ENCODE measurements at regions not wholly inside any gene's neighbourhood (a gene's known extent, or its start where the extent isn't known, plus 50 kb on each side); places are given as distances from the start of the nearest gene placed in this dataset.

- Histone ChIP-seq H3K79me2 (ENCODE audit: low read length) (no peaks in the 10 kb centered on the region), H3K9me3 (ENCODE audit: low read length) (peaks cover 4% of the 10 kb centered on the region; the same call in 1 of the 2 replicates), H4K20me1 (ENCODE audit: low read length) (no peaks in the 10 kb centered on the region), H3K36me3 (ENCODE audit: low read depth, low read length) (no peaks in the 10 kb centered on the region), H3K9me2 (replicated peaks; ENCODE audit: low read length) (no peaks in the 10 kb centered on the region), H2AFZ (ENCODE audit: low read length) (no peak overlapping the region), H3F3A (ENCODE audit: low read length, unreplicated experiment) (no peaks in the 10 kb centered on the region), H3K4me1 (ENCODE audit: insufficient read depth, low read length) (no peaks in the 10 kb centered on the region), H3K4me3 (ENCODE audit: low read length) (no peak overlapping the region), H3K27me3 (ENCODE audit: low read length) (no peaks in the 10 kb centered on the region), H3K4me2 (ENCODE audit: low read length) (no peak overlapping the region), H3K27ac (ENCODE audit: low read length) (no peak overlapping the region), H3K9ac (ENCODE audit: low read length) (no peak overlapping the region)
- intact Hi-C loops (cut with micrococcal nuclease) = no loop called here
- no TSS peak for BruUV-seq (replicated peaks)
- no peak for TF ChIP-seq EZH2 (IDR thresholded peaks at IDR 0.05; ENCODE audit: low read length, unreplicated experiment)
- no peak for TF ChIP-seq EZH2phosphoT487 (IDR thresholded peaks at IDR 0.05; ENCODE audit: borderline replicate concordance, low read length)
- TF ChIP-seq CTCF (conservative IDR thresholded peaks at IDR 0.05; ENCODE audit: low read depth, low read length) = no peak
- ATAC-seq (no peak), DNase-seq (no peak)
- CTCF ChIA-PET = no interaction called here
- POLR2A ChIA-PET (ENCODE audit: unreplicated experiment) = no interaction called here
Observed at GRCh38 chr1:57803586-57803985, 379.7 kb upstream of the DAB1 start.

GRCh38 chr1:57800376-57800775 is 376.5 kb upstream of the DAB1 start:
- BruUV-seq (replicated peaks) = no TSS peak
- no peaks in the 10 kb centered on the region for H3K9me2 ChIP-seq (replicated peaks; ENCODE audit: low read length)
- DNase-seq (no peak), ATAC-seq (no peak)
- TF ChIP-seq CTCF (conservative IDR thresholded peaks at IDR 0.05; ENCODE audit: low read depth, low read length) = no peak
- no peak for TF ChIP-seq EZH2 (IDR thresholded peaks at IDR 0.05; ENCODE audit: low read length, unreplicated experiment)
- TF ChIP-seq EZH2phosphoT487 (IDR thresholded peaks at IDR 0.05; ENCODE audit: borderline replicate concordance, low read length) = no peak
- H4K20me1 ChIP-seq (ENCODE audit: low read length) = no peaks in the 10 kb centered on the region
- H3K27ac ChIP-seq (ENCODE audit: low read length) = no peak overlapping the region
- H3K27me3 ChIP-seq (ENCODE audit: low read length) = no peaks in the 10 kb centered on the region
- H3K9me3 ChIP-seq (ENCODE audit: low read length) = peaks cover 4% of the 10 kb centered on the region; the same call in 1 of the 2 replicates
- no peak overlapping the region for H3K4me3 ChIP-seq (ENCODE audit: low read length)
- ChIA-PET CTCF (no interaction called here), POLR2A (ENCODE audit: unreplicated experiment) (no interaction called here)
- no peak overlapping the region for H2AFZ ChIP-seq (ENCODE audit: low read length)
- no peaks in the 10 kb centered on the region for H3K79me2 ChIP-seq (ENCODE audit: low read length)
- H3K4me1 ChIP-seq (ENCODE audit: insufficient read depth, low read length) = no peaks in the 10 kb centered on the region
- no peak overlapping the region for H3K4me2 ChIP-seq (ENCODE audit: low read length)
- no peak overlapping the region for H3K9ac ChIP-seq (ENCODE audit: low read length)
- H3K36me3 ChIP-seq (ENCODE audit: low read depth, low read length) = no peaks in the 10 kb centered on the region
- intact Hi-C loops (cut with micrococcal nuclease) = no loop called here
- no peaks in the 10 kb centered on the region for H3F3A ChIP-seq (ENCODE audit: low read length, unreplicated experiment)

GRCh38 chr1:57799490-57800115 is 375.7 kb upstream of the DAB1 start:
- Histone ChIP-seq H3K9me2 (replicated peaks; ENCODE audit: low read length) (no peaks in the 10 kb centered on the region), H3K36me3 (ENCODE audit: low read depth, low read length) (no peaks in the 10 kb centered on the region), H3K4me3 (ENCODE audit: low read length) (no peak overlapping the region), H3K27ac (ENCODE audit: low read length) (no peak overlapping the region), H3F3A (ENCODE audit: low read length, unreplicated experiment) (no peaks in the 10 kb centered on the region), H3K4me1 (ENCODE audit: insufficient read depth, low read length) (no peaks in the 10 kb centered on the region), H3K4me2 (ENCODE audit: low read length) (no peak overlapping the region), H4K20me1 (ENCODE audit: low read length) (no peaks in the 10 kb centered on the region), H3K9ac (ENCODE audit: low read length) (no peak overlapping the region), H3K9me3 (ENCODE audit: low read length) (peaks cover 4% of the 10 kb centered on the region; the same call in 1 of the 2 replicates), H3K79me2 (ENCODE audit: low read length) (no peaks in the 10 kb centered on the region), H2AFZ (ENCODE audit: low read length) (no peak overlapping the region), H3K27me3 (ENCODE audit: low read length) (no peaks in the 10 kb centered on the region)
- ATAC-seq (no peak), DNase-seq (no peak)
- intact Hi-C loops (cut with micrococcal nuclease) = no loop called here
- POLR2A ChIA-PET (ENCODE audit: unreplicated experiment) = no interaction called here
- CTCF ChIA-PET = no interaction called here
- no peak for TF ChIP-seq CTCF (conservative IDR thresholded peaks at IDR 0.05; ENCODE audit: low read depth, low read length)
- no peak for TF ChIP-seq EZH2phosphoT487 (IDR thresholded peaks at IDR 0.05; ENCODE audit: borderline replicate concordance, low read length)
- no peak for TF ChIP-seq EZH2 (IDR thresholded peaks at IDR 0.05; ENCODE audit: low read length, unreplicated experiment)
- no TSS peak for BruUV-seq (replicated peaks)

All from PC-3 (cell line).